ENCODE measurements at regions not wholly inside any gene's neighbourhood (a gene's known extent, or its start where the extent isn't known, plus 50 kb on each side); places are given as distances from the start of the nearest gene placed in this dataset.
A peak's percentile ranks its signal among the peaks of the same experiment; 100 is the strongest.

- no peak for TF ChIP-seq CTCF (IDR thresholded peaks at IDR 0.05)
These were observed 215.2 kb upstream of the BCHE start for GRCh38 chr3:166052440-166052839.

DNA sequence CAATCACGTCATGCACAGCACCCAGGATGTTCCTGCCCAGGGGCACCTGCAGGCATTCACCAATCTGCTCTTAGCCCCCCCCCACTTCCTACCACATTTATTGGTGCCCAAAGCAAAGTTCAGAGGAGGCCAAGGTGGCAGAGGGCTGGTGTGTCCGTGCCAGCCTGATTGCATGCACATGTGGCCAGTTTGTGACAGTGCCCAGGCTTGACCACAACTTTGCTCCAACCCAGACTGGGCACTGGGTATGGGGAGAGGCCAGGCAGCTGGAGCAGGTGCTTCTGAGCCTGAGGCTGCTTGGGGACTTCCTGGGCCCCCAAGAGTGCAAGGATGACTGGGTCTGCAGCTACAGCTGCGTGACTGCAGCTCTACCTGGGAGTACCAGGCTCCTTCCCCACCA, 192.3 kb upstream of the BCHE start:
- no peak for TF ChIP-seq CTCF (IDR thresholded peaks at IDR 0.05)

- peak; percentile 51; the same call in 1 of the 2 replicates for TF ChIP-seq CTCF (IDR thresholded peaks at IDR 0.05)
These were observed 176.0 kb upstream of the BCHE start for GRCh38 chr3:166013073-166013679.

GRCh38 chr3:166011771-166012170, 174.5 kb upstream of the BCHE start:
- TF ChIP-seq CTCF (IDR thresholded peaks at IDR 0.05): no peak

- no peak for TF ChIP-seq CTCF (IDR thresholded peaks at IDR 0.05)
These were observed 167.9 kb upstream of the BCHE start for GRCh38 chr3:166005126-166005525.

- no peak for TF ChIP-seq CTCF (IDR thresholded peaks at IDR 0.05)
These were observed 157.1 kb upstream of the BCHE start for GRCh38 chr3:165994293-165994692.

DNA sequence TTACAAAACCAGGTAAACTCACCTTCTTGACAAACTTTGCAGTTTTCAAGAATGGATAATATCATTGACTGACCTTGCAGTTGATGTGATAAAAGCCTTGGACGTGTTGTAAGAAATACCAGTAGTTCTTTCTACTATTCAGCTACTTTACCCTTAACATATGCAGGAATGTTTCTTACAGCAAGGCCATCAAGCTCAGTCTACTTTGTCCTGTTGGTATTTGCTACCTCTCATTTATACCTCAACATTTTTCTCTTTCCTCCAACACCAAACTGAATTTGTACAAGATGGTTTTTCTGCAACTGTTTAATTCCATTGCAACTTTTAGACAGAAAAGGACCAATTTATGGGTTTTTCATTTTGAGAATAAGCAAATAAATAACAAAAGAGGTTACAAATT, 147.4 kb upstream of the BCHE start:
- no peak for TF ChIP-seq CTCF (IDR thresholded peaks at IDR 0.05)

- TF ChIP-seq CTCF (IDR thresholded peaks at IDR 0.05): no peak
These were observed 146.1 kb upstream of the BCHE start for GRCh38 chr3:165983284-165983683.

Measured in LNCAP (cell line).